Left ventricle myocardium superior (tissue), 1 donor: ENCODE measurements at regions not wholly inside any gene's neighbourhood (a gene's known extent, or its start where the extent isn't known, plus 50 kb on each side); places are given as distances from the start of the nearest gene placed in this dataset.

Experiments
- ATAC-seq: fragments of 200-7000 bp; cut with Tn5 transposase; one replicate; pipeline ENCODE4 v1.9.1; 2020; ENCODE audit warnings: mild to moderate bottlenecking, moderate library complexity
- DNase-seq: peaks from one replicate; pipeline ENCODE4 v3.0.0-alpha.2; 2020
- intact Hi-C: fragments of 100-400 bp; cut with micrococcal nuclease; formaldehyde crosslinking; loops from one replicate; pipeline ENCODE4 v1.11.0; 2022
- donor health status: DM: no; HTN: yes; CAD: no; lungs with severe emphysema.

GRCh38 chr10:83934641-83935338 is 204.5 kb upstream of the GHITM start:
- intact Hi-C loops = no loop called here
- DNase-seq (no peak), ATAC-seq (no peak)

- intact Hi-C loops = no loop called here
Measured at GRCh38 chr10:83935339-83935736, 204.0 kb upstream of the GHITM start.

GRCh38 chr10:83935911-83936310 is 203.4 kb upstream of the GHITM start:
- DNase-seq (no peak), ATAC-seq (no peak)
- intact Hi-C loops = no loop called here

More at GRCh38 chr10:83935339-83935736, 204.0 kb upstream of the GHITM start:
- ATAC-seq = no peak
- DNase-seq = no peak

GRCh38 chr10:83937161-83937560 is 202.1 kb upstream of the GHITM start:
- intact Hi-C loops = no loop called here
- DNase-seq = no peak
- ATAC-seq = no peak

- ATAC-seq = no peak
- DNase-seq = no peak
- intact Hi-C loops = no loop called here
Measured at GRCh38 chr10:83937826-83938225, 201.5 kb upstream of the GHITM start.

- intact Hi-C loops = no loop called here
- ATAC-seq (no peak), DNase-seq (no peak)
Measured at GRCh38 chr10:83941189-83941588, 198.1 kb upstream of the GHITM start.

GRCh38 chr10:83942410-83942809 is 196.9 kb upstream of the GHITM start:
- intact Hi-C loops = no loop called here
- DNase-seq (no peak), ATAC-seq (no peak)

GRCh38 chr10:83943049-83943448 is 196.3 kb upstream of the GHITM start:
- intact Hi-C loops = no loop called here
- ATAC-seq = no peak

GRCh38 chr10:83943920-83944319 is 195.4 kb upstream of the GHITM start:
- intact Hi-C loops = no loop called here
- DNase-seq = no peak
- no peak for ATAC-seq

More at GRCh38 chr10:83943049-83943448, 196.3 kb upstream of the GHITM start:
- DNase-seq = no peak

GRCh38 chr10:83945982-83946718 is 193.2 kb upstream of the GHITM start:
- DNase-seq (no peak), ATAC-seq (no peak)
- intact Hi-C loops = no loop called here

- DNase-seq (no peak), ATAC-seq (no peak)
- intact Hi-C loops = no loop called here
Measured at GRCh38 chr10:83952314-83952713, 187.0 kb upstream of the GHITM start.

- DNase-seq (no peak), ATAC-seq (no peak)
- intact Hi-C loops = no loop called here
Measured at GRCh38 chr10:83953589-83953988, 185.7 kb upstream of the GHITM start.

- intact Hi-C loops = no loop called here
- ATAC-seq (no peak), DNase-seq (no peak)
Measured at GRCh38 chr10:83954193-83954799, 185.0 kb upstream of the GHITM start.

- intact Hi-C loops = no loop called here
- ATAC-seq (no peak), DNase-seq (no peak)
Measured at GRCh38 chr10:83955406-83955805, 183.9 kb upstream of the GHITM start.

- DNase-seq = no peak
- no peak for ATAC-seq
- intact Hi-C loops = no loop called here
Measured at GRCh38 chr10:83957168-83957947, 182.0 kb upstream of the GHITM start.

- intact Hi-C loops = no loop called here
- ATAC-seq (no peak), DNase-seq (no peak)
Measured at GRCh38 chr10:83959328-83959727, 180.0 kb upstream of the GHITM start.

GRCh38 chr10:83960125-83960524 is 179.2 kb upstream of the GHITM start:
- ATAC-seq (no peak), DNase-seq (no peak)
- intact Hi-C loops = no loop called here

- DNase-seq (no peak), ATAC-seq (no peak)
- intact Hi-C loops = no loop called here
Measured at GRCh38 chr10:83961620-83962019, 177.7 kb upstream of the GHITM start.

GRCh38 chr10:83963446-83963845 is 175.9 kb upstream of the GHITM start:
- no peak for ATAC-seq
- no peak for DNase-seq
- intact Hi-C loops = no loop called here

- intact Hi-C loops = no loop called here
- DNase-seq (no peak), ATAC-seq (no peak)
Measured at GRCh38 chr10:83965473-83965872, 173.8 kb upstream of the GHITM start.
